HG03135 (cell line): ENCODE measurements at regions not wholly inside any gene's neighbourhood (a gene's known extent, or its start where the extent isn't known, plus 50 kb on each side); places are given as distances from the start of the nearest gene placed in this dataset.

Source experiments
- ATAC-seq: cut with Tn5 transposase; IDR thresholded peaks from one replicate; pipeline ENCODE4 v1.9.1; 2021; ENCODE audit warnings: mild to moderate bottlenecking, moderate library complexity; ENCODE audit not compliant: unreplicated experiment

DNA sequence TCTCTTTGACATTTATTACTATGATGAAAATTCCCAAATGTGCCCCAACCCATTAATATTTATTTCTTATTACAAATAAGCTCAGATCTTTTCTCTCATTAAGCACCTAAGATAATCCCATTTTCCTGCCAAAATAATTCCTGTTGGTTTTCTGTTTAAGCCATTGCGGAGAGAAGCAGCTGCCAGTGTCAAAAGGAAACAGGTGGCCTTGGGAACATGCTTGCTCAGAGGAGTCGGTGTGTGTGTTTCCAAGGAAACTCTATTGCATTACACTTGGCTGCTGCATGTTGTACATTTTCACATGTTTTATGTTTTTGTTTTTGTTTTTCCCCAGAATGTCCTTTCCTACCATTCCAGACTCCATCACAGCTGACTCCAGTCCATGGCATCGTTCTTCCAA, 56.4 kb downstream of the CD24 start:
- no peak for ATAC-seq

DNA sequence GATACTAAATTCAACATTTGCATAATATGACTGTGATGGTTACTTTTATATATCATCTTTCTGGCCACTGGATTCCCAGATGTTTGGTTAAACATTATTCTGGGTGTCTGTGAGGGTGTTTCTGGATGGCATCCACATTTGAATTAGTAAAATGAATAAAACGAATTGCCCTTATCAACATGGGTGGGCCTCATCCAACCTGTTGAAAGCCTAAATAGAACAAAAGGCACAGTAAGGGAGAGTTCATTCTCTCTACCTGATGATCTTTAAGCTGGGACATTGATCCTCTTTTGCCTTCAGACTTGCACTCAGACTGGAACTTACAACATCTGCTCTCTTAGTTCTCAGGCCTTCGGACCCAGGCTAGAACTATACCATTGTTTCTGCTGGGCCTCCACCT, 57.6 kb downstream of the CD24 start:
- no peak for ATAC-seq

DNA sequence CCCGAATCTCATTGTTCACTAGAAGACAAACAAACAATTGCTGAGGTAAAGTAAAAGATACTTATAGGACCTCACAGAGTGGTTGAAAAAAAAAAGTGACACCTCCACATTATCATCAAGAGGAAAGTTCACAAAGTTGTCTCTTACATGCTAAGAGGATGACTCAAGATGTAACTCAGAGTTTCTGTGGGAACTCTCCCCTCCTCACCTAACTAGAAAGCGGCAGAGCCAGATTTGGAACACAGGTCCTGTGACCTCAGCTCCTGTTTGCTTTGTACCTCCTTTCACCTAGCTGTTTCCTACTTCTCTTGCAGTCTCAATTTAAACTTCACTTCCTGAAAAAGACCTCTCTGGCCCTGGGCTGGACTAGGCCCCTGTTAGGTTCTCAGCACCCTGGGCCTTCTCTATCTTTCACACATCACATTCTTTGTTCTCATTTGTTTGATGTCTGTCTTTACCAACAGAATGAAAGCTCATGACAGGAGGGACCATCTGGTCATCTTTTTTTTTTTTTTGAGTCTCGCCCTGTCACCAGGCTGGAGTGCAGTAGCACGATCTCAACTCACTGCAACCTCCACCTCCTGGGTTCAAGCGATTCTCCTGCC, 60.8 kb downstream of the CD24 start:
- ATAC-seq: no peak

DNA sequence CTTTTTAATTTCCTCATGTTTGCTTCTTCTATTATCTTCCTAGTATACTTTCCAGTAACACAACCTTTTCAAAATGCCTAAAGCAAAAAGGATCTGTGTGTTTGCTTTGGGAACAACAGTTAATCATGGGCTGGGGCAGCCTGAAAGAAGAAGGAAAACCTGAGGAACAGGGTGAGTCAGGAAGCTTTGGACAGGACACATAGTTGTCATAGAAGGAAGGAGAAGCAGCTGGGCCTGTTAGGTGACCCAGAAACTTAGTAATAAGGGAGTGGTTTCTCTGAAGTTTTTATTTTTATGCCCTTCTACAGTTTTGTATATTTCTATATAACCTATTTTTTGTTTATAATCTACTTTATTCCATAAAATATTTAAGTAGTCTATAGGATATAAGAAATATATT, 61.4 kb downstream of the CD24 start:
- ATAC-seq: no peak

DNA sequence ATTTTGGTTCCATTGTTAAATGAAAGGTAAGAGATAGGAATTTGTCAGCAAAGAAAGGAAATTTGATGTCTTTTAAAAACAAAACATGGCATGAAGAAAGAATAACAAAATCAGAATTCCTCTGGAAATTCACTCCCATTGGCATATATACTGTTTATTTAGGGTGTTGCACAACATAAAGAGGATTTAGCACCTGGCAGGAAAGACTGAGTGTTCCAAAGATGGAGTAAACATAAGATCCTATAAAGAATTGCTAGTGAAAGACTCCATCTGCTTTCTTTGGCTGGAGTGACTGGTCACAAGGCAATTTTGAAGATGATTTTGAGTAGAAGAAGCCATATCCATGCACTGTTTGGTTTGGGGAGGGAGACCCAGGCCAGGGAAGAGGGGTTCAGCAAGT, 62.4 kb downstream of the CD24 start:
- ATAC-seq: no peak

DNA sequence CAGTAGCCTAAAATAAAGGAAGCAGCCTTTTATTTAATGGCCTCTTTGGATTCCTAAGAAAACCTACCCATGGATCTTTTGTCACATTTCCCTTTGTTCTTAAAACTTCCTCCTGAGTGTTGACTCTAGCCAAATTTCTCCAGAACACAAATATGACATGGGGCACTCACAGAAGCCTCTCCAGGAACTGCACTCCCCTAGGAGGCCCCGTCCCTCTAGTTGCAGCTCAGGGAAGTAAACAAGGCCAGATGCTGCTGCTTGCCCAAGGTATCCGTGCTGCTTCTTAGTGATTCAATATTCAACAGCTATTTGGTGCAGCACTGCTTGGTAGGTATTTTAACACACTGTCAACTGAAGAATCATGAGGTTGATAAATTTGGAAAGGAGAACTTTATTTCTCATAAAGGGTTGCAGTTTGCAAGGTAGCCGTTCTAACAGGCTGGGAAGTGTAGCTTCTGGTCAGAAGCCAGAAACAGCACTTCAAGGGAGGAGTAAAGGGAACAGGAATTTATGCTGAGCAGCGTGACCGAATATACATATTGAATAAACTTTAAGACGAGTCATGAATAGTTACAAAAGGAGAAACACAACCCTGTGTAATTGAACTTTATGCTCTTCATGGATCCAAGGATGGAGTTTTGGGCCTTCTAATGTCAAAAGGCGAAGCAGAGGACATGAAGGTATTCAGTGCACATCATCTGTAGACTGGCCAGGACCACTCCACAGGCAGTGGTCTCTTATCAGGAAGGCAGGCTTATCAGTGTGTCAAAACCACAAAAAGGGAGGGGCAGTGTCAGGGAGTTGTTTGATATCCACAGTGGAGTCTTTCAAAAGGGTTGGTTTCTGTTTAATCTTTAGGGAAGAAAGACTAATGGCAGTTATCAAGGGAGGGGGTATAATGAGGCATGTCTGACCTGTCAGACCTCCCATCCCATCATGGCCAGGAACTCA, 63.3 kb downstream of the CD24 start:
- ATAC-seq: no peak

DNA sequence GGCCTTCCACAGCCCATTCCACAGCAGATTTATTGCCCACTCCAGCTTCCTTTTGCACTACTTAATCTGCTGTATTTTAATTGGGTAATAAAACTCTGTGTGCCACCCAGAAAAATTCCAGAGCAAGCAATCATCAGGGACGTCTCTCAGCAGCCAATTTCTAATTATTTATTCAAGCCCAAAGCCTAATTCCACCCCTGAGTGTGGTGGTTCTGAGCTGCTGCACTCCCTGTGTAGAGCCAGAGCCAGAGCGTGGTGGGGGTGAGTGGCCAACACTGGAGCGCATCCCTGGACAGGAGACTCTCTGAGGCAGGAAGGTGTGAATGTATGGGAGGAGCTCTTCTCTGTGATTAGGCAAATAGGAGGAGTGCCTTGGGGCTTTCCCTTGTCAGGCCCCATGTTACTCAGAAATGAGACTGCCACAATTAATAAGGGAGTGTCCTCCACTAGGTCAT, 66.1 kb downstream of the CD24 start:
- no peak for ATAC-seq

DNA sequence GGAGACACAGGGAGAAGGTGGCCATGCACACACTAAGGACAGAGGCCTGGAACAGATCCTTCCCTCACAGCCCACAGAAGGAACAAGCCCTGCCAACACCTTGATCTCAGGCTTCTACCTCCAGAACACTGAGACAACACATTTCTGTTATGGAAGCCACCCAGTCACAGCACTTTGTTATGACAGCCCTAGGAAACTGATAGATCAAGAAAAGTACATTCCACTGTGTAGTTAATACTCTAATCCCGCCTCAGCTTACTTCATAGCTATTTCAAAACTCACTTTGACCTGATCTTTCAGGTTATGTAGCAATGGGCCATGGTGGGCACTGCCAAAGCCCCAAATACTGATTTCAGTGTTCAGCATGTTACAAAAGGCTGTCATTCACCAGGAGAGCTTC, 66.8 kb downstream of the CD24 start:
- ATAC-seq: no peak

DNA sequence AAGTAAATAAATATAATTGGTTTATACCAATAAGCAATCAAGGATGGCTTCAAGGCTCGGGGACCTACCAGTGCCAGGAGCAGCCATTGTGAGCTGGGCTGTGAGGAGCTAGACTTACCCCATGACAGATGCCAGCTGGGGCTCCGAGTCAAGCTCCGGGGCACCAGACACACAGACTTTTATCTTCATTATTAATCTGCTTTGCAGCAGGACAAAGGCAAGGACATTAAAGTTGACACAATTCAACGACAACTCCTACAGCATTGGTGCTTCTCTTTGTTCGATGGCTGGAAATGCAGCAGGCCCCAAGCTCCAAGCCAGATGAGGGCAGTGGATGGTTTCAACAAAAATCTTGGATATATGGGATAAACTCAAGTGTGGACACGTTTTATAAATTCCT, 68.3 kb downstream of the CD24 start:
- no peak for ATAC-seq

DNA sequence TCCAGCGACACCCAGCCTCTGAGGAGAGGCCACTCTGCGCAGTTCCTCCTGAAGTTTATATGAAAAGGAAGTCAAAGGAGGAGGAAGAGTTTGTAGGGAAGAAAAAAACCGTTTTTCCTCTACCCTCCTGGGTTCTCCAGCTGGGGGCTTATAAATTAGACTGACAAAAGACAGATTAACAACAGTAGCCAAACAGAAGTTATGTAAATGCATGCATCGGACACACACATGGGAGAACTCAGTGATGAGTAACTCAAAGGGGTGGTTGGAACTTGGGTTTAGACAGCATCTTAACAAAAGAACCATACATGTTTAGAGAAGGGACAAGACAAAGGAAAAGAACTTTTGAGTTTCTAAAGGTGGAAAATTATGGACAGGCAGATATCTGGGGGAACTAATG, 71.2 kb downstream of the CD24 start:
- ATAC-seq: no peak

DNA sequence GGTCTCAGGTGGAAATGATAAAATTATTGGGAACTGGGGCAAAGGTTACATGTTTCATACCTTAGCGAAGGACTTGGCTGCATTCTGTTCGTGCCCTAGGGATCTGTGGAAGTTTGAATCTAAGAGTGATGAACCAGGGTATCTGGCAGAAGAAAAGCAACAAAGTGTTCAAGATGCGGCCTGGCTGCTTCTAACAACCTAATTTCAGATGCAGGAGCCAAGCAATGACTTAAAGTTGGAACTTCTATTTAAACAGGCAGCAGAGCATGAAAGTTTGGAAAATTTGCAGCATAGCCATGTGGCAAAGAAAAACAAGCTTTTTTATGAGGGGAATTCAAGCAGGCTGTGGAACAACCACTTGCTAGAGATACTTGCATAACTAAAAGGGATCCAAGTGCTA, 73.5 kb downstream of the CD24 start:
- ATAC-seq: no peak

DNA sequence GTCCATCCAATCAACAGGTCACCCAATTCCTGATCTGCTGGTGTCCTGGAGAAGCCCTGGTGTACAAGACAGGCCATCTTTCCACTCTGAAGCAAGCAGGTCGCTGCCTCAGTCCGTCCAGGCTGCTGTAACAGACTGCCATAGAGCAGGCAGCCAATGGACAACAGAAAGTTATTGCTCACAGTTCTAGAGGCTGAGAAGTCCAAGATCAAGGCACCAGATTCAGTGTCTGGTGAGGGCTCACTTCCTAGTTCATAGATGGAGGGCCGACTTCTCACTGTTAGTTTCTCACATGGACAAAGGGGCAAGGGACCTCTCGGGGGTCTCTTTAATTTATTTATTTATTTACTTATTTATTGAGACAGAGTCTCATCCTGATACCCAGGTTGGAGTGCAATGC, 74.8 kb downstream of the CD24 start:
- no peak for ATAC-seq

DNA sequence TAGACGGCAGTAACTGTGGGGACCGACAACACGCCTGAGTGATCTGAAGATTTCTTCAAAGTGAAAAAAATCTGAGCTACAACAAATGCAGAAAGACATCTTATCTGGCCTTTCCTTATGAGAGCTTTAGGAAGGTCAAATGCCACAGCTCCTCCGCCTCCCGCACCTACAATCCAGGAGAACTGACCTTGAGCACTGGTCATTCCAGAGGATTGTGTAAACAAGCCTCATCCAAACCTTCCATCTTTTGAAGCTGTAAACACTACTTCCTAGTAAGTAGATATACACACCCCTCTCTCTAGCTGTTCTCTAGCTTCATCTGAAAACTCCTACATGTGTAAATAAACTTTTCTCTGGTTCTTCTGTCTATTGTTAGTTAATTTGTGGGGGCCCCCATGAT, 76.9 kb downstream of the CD24 start:
- ATAC-seq: no peak

DNA sequence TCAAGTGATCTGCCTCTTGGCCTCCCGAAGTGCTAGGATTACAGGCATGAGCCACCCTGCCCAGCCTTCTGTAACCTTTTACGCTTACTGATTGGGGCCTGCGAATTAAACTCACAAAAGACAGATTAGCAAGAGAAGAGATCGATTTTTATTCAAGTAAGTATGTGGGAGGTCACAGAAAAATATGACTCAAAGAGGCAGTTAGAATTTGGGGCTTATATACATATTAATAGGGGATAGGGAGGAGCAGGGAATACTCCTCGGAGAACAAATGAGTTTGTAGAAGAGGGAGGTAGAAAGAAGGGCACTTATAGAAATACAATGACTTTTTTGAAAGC, 78.9 kb downstream of the CD24 start:
- ATAC-seq: no peak

DNA sequence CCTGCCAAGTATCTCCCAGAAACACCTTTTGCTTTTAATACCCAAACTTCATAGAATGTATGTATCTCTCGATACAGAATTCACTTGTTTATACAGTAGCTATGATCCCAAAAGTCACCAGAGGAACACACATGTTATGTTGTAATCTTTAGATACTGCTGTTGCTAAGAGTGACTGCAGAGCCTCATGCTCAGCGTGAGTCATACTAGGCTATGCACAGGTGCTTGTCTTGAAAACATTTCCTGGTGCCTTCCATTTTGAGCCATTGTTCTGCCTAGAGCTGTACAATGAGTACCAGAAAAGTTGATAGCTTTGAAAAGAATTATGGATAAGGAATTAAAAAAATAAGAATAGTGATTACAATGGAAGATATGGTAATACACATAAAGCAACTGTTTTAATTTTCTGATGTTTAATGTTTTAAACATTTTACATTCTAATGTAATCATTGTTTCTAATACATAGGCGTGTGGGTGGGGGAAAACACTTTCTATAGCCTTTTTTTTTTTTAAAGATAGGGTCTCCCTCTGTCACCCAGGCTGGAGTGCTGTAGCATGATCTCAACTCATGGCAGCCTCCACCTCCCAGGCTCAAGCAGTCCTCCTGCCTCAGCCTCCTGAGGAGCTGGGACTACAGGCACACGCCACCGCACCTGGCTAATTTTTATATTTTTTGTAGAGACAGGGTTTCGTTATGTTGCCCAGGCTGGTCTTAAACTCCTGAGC, 79.4 kb downstream of the CD24 start:
- no peak for ATAC-seq

DNA sequence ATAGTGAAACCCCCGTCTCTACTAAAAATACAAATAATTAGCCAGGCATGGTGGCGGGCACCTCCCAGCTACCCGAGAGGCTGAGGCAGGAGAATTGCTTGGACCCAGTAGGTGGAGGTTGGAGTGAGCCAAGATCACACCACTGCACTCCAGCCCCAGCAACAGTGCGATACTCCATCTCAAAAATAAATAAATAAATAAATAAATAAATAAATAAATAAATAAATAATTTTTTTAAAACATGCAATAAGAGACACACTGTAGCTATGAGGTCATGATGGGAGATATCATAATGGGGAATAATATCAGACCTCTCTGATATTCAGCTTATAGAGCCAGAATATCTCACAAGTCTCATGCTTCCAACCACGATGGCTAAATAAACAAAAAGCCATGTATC, 82.3 kb downstream of the CD24 start:
- ATAC-seq: no peak

DNA sequence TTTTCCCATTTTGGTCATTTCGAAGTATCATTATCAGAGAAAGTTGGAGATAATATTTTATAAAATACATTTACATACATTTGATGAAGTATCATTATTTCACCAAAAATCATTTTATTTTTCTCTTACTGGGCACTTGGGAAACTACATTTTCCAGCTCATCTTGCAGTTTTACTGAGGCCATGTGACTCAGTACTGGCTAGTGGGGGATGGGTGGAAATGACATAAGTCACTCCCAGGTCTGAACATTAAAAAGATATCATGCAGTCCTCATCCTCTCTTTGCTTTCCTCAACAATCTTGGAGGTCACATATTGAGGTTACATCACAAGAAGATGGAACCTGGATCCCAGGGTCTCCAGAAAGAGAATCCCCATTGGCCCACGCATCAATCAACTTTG, 84.1 kb downstream of the CD24 start:
- ATAC-seq: no peak

DNA sequence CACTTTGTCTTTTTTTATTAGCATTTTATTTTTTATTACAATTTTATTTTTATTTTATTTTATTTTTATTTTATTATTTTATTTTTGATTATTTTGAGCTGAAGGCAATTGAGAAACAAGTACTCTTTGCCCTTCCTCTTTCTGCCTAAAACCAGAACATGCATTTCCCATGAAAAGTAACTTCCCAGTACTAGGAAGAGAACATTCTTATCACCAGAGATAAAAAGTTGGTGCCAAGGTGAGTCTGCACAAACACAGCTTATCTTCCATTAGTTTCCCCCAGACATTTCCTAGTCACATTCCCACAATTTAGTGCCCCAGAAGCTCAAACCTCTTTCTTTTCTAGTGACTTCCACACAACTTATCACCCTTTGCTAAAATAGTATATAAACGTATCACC, 84.8 kb downstream of the CD24 start:
- ATAC-seq: no peak

DNA sequence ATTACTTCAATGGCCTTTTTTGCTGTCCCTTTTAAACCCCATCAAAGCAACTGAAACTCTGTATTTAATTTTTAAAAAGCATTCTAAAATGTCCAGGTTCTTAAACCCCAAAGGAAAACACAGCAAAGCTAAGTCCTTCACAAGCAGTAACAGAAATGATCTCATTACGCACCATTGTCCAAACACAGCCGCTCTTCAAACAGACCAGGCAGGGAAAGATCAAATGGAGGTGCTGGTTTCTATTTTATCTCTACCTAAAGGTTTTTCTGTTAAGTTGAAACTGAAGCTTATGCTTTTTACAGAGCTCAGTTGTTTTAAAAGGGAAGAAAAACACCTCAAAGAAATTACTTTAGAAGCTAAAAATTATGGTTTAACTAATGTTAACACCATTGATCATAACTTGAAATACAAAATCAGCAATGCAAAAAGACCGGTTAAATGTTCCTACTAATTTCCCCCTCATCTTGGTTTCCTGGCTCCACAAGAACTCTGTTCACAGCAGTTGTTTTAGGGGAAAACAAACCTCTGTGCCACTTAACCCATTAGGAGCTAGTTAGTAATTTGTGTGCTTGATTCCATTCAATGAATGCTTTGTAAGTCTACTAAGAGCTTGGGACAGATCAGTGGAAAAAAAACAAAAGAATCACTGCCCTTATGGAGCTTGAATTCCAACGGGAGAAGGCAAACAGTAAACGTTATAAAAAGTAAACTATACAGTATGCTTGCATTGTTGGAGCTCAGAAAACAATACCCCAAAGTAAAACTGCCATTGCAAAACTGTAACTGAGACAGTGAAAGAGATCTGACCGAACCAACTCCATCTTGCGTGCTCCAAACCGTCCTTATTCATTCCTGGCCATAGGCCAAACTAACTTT, 87.4 kb downstream of the CD24 start:
- ATAC-seq: no peak

DNA sequence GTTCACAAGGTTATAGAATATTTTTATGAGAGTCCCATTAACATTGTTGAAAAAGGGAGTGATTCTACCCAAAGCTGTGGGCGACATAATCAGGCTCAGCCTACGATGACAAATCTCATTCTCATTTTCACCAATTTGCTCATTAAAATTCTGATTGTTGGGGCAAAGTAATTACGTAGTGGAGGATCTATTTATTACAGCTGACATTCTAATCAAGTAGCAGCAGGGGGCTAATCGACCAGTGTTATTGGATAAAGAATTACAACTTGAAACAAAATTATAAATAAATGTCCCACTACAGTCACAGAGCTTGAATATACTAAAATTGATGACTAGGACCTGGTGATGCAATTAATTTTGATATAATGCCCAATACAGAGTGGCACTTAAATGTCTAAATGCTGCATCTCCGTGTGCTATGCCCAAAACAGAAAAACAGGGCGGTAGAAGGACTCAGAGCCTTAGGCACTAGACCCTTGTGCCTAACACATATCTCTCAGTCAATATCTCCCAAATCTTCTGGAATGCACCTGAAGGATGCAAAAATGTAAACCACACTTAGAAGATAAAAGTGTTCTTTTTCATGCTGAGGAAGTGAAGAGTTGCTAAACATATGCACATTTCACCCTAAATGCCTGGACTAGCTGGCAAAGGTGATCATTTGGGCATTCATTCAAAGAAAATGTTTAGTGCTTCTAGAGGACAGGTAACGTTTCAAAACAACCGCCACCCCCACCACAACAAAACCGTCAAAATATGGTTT, 88.3 kb downstream of the CD24 start:
- no peak for ATAC-seq
